AG09309 (cell line): ENCODE measurements at regions not wholly inside any gene's neighbourhood (a gene's known extent, or its start where the extent isn't known, plus 50 kb on each side); places are given as distances from the start of the nearest gene placed in this dataset.

Experiments used
- DNase-seq: peaks from one replicate; pipeline ENCODE4 v3.0.0-alpha.2; 2010; ENCODE audit warnings: low read depth
- H3K4me3 ChIP-seq: 2 replicates; pipeline ENCODE4 v1.5.1; 2011; ENCODE audit warnings: mild to moderate bottlenecking, low read depth, low read length, moderate library complexity; ENCODE audit not compliant: control insufficient read depth
- TF ChIP-seq, protein P1 (sequence below): IDR thresholded peaks from 2 replicates; pipeline ENCODE4 v1.5.1; 2011; ENCODE audit warnings: mild to moderate bottlenecking, low read depth, low read length, inconsistent platforms; ENCODE audit not compliant: insufficient read depth, control insufficient read depth; ENCODE audit errors: missing control alignments

DNA sequence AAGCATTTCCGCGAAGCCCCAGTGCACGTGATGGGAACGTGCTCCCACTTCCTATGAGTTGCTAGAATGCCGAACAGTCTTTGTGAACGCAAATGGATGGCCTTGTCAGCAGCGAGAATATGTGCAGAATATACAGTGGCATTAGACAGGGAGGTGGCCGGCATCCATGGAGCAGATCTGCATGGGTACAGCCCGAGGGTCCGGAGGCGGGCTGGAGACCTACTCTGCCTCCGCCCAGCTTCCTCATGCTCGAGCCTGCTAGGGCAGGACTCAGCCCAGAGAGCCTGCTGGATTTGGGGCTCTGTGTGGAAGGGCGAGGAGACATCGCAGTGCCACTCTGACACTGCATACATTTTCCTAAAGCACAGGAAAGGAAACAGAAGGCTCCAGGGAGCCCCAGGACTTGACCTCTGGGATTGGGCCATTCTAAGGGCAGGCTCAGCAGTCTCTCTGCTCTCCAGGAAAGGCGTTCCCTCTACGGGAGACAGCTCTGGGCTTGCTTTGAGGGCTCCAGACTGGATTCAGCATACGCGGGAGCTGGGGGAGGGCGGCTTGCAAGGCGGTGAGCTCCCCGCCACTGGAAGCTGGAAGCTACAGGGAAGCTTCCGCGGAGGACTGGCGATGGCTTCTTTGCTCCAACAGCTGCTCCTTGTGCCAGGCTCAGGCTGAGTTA, 55.9 kb upstream of the UQCRFS1 start:
- TF ChIP-seq, protein P1, sequence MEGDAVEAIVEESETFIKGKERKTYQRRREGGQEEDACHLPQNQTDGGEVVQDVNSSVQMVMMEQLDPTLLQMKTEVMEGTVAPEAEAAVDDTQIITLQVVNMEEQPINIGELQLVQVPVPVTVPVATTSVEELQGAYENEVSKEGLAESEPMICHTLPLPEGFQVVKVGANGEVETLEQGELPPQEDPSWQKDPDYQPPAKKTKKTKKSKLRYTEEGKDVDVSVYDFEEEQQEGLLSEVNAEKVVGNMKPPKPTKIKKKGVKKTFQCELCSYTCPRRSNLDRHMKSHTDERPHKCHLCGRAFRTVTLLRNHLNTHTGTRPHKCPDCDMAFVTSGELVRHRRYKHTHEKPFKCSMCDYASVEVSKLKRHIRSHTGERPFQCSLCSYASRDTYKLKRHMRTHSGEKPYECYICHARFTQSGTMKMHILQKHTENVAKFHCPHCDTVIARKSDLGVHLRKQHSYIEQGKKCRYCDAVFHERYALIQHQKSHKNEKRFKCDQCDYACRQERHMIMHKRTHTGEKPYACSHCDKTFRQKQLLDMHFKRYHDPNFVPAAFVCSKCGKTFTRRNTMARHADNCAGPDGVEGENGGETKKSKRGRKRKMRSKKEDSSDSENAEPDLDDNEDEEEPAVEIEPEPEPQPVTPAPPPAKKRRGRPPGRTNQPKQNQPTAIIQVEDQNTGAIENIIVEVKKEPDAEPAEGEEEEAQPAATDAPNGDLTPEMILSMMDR: no peak
- H3K4me3 ChIP-seq: no peak overlapping the region
- no peak for DNase-seq

DNA sequence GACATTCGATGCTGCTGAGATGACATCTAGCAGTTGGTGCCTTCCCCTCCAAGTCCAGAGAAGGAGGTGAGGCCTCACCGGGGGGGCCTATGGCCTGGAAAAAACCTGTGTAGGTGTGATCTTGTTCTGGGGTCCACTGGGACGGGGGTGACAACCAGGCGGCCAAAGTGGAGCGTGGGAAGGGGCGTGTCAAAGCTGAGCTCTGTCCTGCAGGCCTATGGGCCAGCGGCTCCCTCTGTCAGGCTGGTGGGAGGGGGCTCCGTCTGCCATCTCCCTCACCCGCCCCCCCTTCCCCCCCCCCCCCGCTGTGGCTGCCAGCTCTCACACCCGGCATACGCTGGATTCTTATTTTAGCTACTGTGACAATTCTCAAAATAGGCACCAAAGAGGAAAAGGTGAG, 56.7 kb upstream of the UQCRFS1 start:
- H3K4me3 ChIP-seq: no peak overlapping the region
- TF ChIP-seq, protein P1: no peak
- no peak for DNase-seq

DNA sequence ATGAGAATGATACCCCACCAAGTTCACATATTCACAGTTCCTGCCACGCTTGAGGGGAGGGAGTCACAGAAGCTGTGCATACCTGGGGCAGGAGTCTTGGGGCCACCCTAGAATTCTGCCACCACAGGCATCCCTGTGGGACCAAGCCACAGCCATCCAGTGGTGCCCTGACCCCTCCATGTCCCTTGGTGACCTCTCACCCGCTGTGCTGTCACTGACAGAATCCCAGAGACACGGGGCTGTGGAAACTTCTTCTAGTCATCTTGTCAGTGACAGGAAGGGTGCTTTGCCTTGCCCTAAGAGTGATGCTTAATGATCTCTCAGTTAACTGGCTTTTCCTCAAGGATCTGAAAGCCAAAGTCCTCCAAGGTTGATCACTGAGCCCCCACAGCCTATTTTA, 58.4 kb upstream of the UQCRFS1 start:
- TF ChIP-seq, protein P1: no peak
- DNase-seq: no peak
- H3K4me3 ChIP-seq: no peak overlapping the region

DNA sequence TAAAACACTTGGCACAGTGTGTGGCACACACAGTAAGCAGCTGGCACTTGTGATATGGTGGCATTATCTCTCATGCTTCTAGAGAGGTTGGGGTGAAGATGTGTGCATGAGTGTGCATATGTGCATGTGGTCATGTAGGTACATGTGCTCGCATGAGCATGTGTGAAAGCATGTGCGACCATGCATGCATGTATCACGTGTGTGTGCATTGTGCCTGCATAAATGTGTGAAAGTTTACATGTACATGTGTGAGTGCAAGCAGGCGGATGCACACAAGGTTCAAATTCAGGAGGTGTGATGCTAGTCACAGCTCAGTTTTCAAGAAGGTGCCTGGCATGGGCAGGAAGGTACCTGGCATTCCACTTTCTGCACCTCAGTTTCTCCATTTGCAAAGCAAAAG, 59.0 kb upstream of the UQCRFS1 start:
- no peak for DNase-seq
- no peak overlapping the region for H3K4me3 ChIP-seq
- TF ChIP-seq, protein P1: no peak

DNA sequence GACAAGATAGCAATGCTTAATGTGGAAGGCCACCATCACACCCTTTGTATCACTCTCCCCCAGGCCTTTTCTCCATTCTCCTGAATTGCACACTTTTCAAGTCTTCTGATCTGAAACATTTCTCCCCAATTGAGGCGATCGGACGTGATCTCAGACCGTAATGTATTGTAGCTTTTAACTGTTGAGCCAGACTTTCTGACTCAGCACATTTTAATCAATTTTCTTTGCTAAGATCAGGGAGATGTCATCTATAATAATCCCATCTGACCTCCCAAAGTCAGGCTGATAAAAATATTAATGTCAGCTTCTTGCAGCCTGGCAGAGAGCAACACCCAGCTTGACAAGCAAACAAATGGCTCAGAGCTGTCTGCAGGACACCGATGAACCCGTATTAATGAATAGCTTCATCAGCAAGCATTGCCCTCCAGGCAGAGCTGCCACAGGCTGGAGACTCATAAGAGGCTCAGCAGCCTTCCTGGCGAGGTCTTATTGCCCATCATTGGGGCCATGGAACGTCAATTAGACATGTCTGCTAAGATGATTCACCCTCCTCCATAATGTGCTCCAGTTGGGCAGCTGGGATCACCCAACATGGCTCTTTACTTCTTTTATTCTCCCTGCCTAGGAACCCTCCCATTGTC, 60.2 kb upstream of the UQCRFS1 start:
- TF ChIP-seq, protein P1: no peak
- no peak for DNase-seq
- H3K4me3 ChIP-seq: no peak overlapping the region

DNA sequence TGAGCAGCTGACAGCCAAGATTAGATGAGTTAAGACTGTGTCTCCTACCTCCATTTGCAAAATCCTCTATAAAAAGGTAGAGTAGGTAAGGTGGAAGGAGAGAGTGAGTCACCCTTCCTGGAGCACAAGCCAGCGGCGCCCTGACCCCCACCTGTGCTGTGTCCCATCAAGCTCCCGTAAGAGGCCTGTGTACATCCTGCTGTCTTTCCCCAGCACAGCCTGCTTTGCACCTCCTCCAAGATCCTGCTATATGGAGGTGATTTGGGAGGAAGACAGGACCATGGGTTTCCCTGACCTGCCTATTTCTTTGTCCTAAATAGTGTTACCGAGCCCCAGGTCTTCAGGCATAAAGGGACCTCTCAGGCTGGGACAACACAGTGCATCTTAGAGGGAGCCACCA, 62.3 kb upstream of the UQCRFS1 start:
- no peak overlapping the region for H3K4me3 ChIP-seq
- DNase-seq: no peak
- TF ChIP-seq, protein P1: no peak

DNA sequence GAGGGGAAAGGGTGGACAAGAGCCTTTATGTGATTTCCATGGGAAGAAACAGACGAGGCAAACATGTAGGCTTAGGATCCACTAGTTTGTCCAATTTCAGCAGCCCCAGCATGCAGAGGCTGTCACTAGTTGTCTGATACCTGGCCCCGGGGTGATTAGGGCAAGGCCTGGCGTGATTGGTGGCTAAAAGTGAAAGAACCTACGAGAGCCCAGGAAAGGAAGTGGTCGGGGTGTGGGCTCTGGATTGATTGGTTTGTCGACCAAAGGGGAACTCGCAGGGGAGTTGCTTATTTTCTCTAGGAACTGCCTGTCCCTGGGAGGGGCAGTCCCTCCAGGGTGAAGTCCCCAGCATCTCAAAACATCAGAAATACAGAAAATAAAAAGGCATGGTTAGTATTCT, 64.2 kb upstream of the UQCRFS1 start:
- no peak overlapping the region for H3K4me3 ChIP-seq
- TF ChIP-seq, protein P1: no peak
- DNase-seq: no peak
